Mammary epithelial cell (primary cell): ENCODE measurements at regions not wholly inside any gene's neighbourhood (a gene's known extent, or its start where the extent isn't known, plus 50 kb on each side); places are given as distances from the start of the nearest gene placed in this dataset.

Experiments used
- EZH2 ChIP-seq: IDR thresholded peaks from 2 replicates; pipeline ENCODE4 v1.6.1; 2012; ENCODE audit warnings: low read length, inconsistent platforms, borderline replicate concordance
- TF ChIP-seq, protein P1 (sequence below), 2 donors: IDR thresholded peaks in 1 of 2; conservative IDR thresholded peaks in 1 of 2; 2 replicates each; pipeline ENCODE4 v1.5.1; 2011 to 2012; ENCODE audit warnings: inconsistent platforms in 2 of 2, low read length in 2 of 2, mild to moderate bottlenecking in 2 of 2, control low read depth in 1 of 2, low read depth in 1 of 2; ENCODE audit not compliant: insufficient read depth in 1 of 2; ENCODE audit errors: extremely low read depth in 1 of 2

DNA sequence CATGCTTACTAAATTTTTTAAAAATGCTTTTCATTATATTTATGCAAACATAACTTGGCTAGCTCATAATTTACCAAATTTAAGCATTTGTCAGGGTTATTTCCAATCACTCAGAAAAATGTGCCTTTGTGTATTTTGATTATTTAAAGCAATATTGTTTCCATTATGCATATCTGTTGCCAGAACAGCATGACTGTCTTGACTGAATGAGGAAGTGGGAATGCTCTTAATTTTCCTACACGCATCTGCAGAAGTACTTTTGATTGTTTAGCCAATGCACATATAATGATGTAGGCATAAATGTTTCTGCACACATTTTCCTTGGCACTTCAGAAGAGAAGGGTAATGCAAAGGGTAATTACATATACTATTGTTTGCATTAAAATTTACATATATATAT is 92.5 kb upstream of the ADGRL2 start:
- TF ChIP-seq, protein P1, sequence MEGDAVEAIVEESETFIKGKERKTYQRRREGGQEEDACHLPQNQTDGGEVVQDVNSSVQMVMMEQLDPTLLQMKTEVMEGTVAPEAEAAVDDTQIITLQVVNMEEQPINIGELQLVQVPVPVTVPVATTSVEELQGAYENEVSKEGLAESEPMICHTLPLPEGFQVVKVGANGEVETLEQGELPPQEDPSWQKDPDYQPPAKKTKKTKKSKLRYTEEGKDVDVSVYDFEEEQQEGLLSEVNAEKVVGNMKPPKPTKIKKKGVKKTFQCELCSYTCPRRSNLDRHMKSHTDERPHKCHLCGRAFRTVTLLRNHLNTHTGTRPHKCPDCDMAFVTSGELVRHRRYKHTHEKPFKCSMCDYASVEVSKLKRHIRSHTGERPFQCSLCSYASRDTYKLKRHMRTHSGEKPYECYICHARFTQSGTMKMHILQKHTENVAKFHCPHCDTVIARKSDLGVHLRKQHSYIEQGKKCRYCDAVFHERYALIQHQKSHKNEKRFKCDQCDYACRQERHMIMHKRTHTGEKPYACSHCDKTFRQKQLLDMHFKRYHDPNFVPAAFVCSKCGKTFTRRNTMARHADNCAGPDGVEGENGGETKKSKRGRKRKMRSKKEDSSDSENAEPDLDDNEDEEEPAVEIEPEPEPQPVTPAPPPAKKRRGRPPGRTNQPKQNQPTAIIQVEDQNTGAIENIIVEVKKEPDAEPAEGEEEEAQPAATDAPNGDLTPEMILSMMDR (conservative IDR thresholded peaks at IDR 0.05 in 1 of 2, IDR thresholded peaks at IDR 0.05 in 1 of 2; ENCODE audit: extremely low read depth in 1 of 2, insufficient read depth in 1 of 2, low read depth in 1 of 2, low read length in 2 of 2), result no peak
- TF ChIP-seq EZH2, result no peak
